Panc1 (cell line): ENCODE measurements at regions not wholly inside any gene's neighbourhood (a gene's known extent, or its start where the extent isn't known, plus 50 kb on each side); places are given as distances from the start of the nearest gene placed in this dataset.

Source experiments
- CTCF ChIP-seq: fragments of 450-650 bp; IDR thresholded peaks from 2 replicates; pipeline ENCODE4 v1.5.1; 2017; ENCODE audit warnings: mild to moderate bottlenecking
- POLR2AphosphoS5 ChIP-seq: IDR thresholded peaks from 2 replicates; pipeline ENCODE4 v1.6.1; 2012; ENCODE audit warnings: mild to moderate bottlenecking, low read depth, low read length, moderate library complexity
- SIN3A ChIP-seq: IDR thresholded peaks from 2 replicates; pipeline ENCODE4 v1.6.1; 2012; ENCODE audit warnings: low read depth, mild to moderate bottlenecking, low read length, moderate library complexity, borderline replicate concordance; ENCODE audit not compliant: insufficient read depth
- TCF7L2 ChIP-seq: IDR thresholded peaks from 2 replicates; pipeline ENCODE4 v1.6.1; 2011; ENCODE audit warnings: mild to moderate bottlenecking, low read depth, low read length, inconsistent platforms
- TF ChIP-seq, protein P1 (sequence below), 2 experiments: IDR thresholded peaks; 2 replicates each; pipeline ENCODE4 v1.6.1; 2011 to 2012; ENCODE audit warnings: low read depth in 2 of 2, control low read depth in 1 of 2, low read length in 1 of 2, mild to moderate bottlenecking in 1 of 2, moderate library complexity in 1 of 2; ENCODE audit not compliant: insufficient read depth in 1 of 2

GRCh38 chr4:181939199-181939945, 303.8 kb upstream of the TENM3 start:
- TF ChIP-seq CTCF (no peak), SIN3A (no peak), POLR2AphosphoS5 (no peak), TCF7L2 (no peak)
- TF ChIP-seq, protein P1, sequence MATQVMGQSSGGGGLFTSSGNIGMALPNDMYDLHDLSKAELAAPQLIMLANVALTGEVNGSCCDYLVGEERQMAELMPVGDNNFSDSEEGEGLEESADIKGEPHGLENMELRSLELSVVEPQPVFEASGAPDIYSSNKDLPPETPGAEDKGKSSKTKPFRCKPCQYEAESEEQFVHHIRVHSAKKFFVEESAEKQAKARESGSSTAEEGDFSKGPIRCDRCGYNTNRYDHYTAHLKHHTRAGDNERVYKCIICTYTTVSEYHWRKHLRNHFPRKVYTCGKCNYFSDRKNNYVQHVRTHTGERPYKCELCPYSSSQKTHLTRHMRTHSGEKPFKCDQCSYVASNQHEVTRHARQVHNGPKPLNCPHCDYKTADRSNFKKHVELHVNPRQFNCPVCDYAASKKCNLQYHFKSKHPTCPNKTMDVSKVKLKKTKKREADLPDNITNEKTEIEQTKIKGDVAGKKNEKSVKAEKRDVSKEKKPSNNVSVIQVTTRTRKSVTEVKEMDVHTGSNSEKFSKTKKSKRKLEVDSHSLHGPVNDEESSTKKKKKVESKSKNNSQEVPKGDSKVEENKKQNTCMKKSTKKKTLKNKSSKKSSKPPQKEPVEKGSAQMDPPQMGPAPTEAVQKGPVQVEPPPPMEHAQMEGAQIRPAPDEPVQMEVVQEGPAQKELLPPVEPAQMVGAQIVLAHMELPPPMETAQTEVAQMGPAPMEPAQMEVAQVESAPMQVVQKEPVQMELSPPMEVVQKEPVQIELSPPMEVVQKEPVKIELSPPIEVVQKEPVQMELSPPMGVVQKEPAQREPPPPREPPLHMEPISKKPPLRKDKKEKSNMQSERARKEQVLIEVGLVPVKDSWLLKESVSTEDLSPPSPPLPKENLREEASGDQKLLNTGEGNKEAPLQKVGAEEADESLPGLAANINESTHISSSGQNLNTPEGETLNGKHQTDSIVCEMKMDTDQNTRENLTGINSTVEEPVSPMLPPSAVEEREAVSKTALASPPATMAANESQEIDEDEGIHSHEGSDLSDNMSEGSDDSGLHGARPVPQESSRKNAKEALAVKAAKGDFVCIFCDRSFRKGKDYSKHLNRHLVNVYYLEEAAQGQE (IDR thresholded peaks at IDR 0.05; ENCODE audit: insufficient read depth in 1 of 2, low read depth in 2 of 2, low read length in 1 of 2), result no peak
